ENCODE measurements at regions not wholly inside any gene's neighbourhood (a gene's known extent, or its start where the extent isn't known, plus 50 kb on each side); places are given as distances from the start of the nearest gene placed in this dataset.

DNA sequence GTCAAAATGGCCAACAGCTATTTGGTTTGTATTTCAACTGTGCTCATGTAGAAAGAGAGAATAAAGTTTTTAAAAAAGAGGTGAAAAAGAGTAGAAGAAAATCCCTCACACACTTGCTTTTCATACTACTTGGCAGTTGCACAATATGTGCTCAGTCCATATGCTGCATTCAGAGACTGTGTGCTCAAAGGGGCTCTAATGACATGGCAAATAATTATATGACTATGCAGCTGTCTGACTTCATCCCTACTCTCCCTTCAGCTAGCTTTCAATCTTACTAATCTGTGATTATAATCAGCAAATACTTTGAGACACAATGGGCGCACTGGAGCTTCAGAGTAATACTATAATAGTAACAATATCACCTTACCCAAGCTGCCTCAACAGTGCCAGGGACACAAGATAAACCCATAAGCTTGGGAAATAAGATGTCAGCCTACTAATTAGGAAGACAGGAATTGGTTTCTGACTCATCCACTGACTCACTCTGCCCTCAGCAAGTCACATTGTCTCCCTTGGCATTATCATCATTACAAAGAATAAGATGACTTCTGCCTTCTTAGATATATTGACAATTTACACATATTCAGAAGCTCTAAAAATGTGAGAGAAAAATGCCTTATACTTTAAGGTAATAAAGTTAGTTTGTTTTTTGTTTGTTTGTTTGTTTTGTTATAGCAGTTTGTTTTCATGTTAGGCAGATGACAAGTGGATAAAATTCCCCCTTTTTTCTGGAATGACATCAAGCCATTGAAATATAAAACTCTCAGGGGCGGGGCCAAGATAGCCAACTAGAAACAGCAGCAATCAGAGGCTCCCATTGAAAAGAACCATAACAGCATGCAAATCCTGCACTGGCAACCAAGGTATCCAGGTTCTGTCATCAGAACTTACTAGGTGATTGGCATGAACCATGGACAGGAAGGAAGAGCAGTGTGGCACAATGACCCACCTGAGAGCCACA, 311.6 kb downstream of the FAM133A start:
- TF ChIP-seq CREB1 (IDR thresholded peaks at IDR 0.05; ENCODE audit: low read depth) (no peak), EGR1 (IDR thresholded peaks at IDR 0.05) (no peak), FOXM1 (IDR thresholded peaks at IDR 0.05; ENCODE audit: borderline replicate concordance, low read depth) (no peak), NFIC (IDR thresholded peaks at IDR 0.05) (no peak), CEBPB (IDR thresholded peaks at IDR 0.05) (no peak), TAF1 (IDR thresholded peaks at IDR 0.05; ENCODE audit: low read depth) (no peak), TEAD4 (IDR thresholded peaks at IDR 0.05) (no peak), EP300 (IDR thresholded peaks at IDR 0.05; ENCODE audit: borderline replicate concordance) (no peak), ZBTB7A (IDR thresholded peaks at IDR 0.05; ENCODE audit: low read depth) (no peak), TCF12 (IDR thresholded peaks at IDR 0.05; ENCODE audit: low read depth) (no peak), REST (IDR thresholded peaks at IDR 0.05; ENCODE audit: low read depth) (no peak)
